Large intestine (tissue), 3 donors: ENCODE measurements at regions not wholly inside any gene's neighbourhood (a gene's known extent, or its start where the extent isn't known, plus 50 kb on each side); places are given as distances from the start of the nearest gene placed in this dataset.

ENCODE experiments used
- DNase-seq, 2 donors: peaks; one replicate each; pipeline versions ENCODE4 v3.0.0 to v3.0.0-alpha.2; 2013
- H3K27ac ChIP-seq: one replicate; pipeline ENCODE4 v1.5.1; 2013; ENCODE audit warnings: low read length
- H3K27me3 ChIP-seq: 2 replicates; pipeline ENCODE4 v1.6.1; 2013; ENCODE audit warnings: low read length; ENCODE audit not compliant: control insufficient read depth, insufficient read depth
- H3K36me3 ChIP-seq: 2 replicates; pipeline ENCODE4 v1.6.1; 2013; ENCODE audit warnings: low read length; ENCODE audit not compliant: control insufficient read depth, insufficient read depth
- H3K4me1 ChIP-seq: one replicate; pipeline ENCODE4 v1.6.1; 2013; ENCODE audit warnings: low read length; ENCODE audit not compliant: control insufficient read depth, insufficient read depth
- H3K4me3 ChIP-seq: one replicate; pipeline ENCODE4 v1.5.1; 2013; ENCODE audit warnings: low read length
- H3K9me3 ChIP-seq: one replicate; pipeline ENCODE4 v1.6.1; 2013; ENCODE audit warnings: mild to moderate bottlenecking, low read depth, low read length, moderate library complexity; ENCODE audit not compliant: control insufficient read depth
- WGBS: methylation state at CpG from one replicate; pipeline ENCODE4 v1.1.5; 2013; ENCODE audit warnings: low lambda C conversion rate; ENCODE audit not compliant: insufficient coverage; 5-methylcytosine and 5-hydroxymethylcytosine counted together

DNA sequence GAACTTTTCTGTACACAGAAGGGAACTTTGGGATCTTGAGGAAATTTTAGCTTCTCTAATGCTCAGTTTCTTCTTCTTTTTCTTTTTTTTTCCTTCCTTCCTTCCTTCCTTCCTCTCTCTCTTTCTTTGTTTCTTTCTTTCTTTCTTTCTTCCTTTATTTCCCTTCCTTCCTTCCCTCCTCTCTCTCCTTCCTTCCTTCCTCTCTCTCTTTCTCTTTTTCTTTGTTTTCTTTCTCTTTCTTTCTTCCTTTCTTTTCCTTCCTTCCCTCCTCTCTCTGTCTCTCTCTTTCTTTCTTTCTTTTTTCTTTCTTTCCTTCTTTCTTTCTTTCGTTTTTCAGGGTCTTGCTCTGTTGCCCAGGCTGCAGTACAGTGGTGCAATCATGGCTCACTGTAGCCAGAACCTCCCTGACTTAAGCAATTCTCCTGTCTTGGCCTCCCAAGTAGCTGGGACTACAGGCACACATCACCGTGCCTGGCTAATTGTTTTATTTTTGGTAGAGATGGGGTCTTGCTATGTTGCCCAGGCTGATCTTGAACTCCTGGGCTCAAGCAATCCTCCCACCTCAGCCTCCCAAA is 58.6 kb upstream of the SDK1 start:
- Histone ChIP-seq H3K4me1 (no peaks in the 10 kb centered on the region), H3K36me3 (no peaks in the 10 kb centered on the region), H3K9me3 (no peaks in the 10 kb centered on the region), H3K4me3 (no peak overlapping the region), H3K27me3 (no peaks in the 10 kb centered on the region), H3K27ac (no peak overlapping the region)
- 77% methylated on average over 1 of the region's 2 CpGs for WGBS
- DNase-seq = no peak

DNA sequence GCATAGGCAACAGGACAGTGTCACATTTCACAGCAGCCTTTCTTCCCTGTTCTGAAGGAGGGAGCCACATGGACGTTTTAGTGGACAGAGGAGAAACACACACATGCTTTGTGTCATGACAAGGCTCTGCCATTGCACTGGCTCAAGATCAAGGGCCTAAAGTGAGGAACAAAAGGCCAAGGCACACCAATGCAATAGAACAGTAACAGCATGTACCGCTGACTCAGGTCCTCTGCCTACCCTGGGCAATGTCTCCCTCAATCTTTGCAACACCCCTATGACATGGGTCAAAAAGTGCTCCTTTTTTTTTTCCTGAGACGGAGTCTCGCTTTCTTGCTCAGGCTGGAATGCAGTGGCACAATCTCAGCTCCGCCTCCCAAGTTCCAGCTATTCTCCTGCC is 57.8 kb upstream of the SDK1 start:
- Histone ChIP-seq H3K4me3 (no peak overlapping the region), H3K36me3 (no peaks in the 10 kb centered on the region), H3K9me3 (no peaks in the 10 kb centered on the region), H3K27me3 (no peaks in the 10 kb centered on the region), H3K27ac (no peak overlapping the region), H3K4me1 (no peaks in the 10 kb centered on the region)
- no CpG with 5 or more reads among the region's 5 CpGs for WGBS
- no peak for DNase-seq

DNA sequence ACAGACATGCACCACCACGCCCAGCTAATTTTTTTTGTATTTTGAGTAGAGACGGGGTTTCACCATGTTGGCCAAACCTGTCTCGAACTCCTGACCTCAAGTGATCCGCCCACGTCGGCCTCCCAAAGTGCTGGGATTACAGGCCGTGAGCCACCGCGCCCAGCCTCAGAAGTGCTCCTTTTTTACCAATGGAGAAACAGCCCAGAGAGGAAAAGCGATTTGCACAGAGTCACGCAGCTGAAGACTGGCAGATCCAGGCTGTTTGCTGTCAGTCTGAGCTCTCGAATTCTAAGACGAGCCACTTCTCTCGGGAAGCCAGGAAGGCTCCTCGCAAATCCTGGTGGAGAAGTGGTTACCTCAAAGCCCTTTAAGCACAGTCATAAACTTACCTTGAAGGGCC is 57.4 kb upstream of the SDK1 start:
- 50% methylated on average over 2 of the region's 15 CpGs for WGBS

DNA sequence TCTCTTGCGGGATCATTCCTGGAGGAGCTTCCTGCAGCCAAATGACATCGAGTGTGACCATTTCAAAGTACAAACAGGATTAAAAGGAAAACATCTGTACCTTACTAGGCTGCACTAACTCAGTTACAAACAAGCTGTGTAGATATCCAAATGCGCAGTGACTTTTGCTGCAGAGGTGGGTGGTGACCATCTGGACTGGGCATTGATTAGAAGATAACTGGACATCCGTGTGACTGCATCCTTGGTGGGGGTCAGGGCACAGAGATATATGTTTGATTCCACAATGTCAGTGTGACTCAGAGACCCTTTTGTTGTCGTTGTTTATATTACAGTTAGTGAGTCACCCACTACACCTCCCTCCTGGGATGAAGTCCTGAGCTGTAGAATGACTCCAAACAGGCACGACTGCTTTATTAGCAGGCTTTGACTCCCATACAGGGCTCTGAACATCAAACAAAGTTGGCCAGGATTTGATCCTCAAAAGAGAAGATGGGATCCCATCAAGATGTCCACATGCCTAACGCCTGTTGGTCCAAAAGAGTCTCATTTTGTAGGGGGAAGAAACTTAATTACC is 56.7 kb upstream of the SDK1 start:
- DNase-seq = no peak
- Histone ChIP-seq H3K9me3 (no peaks in the 10 kb centered on the region), H3K27ac (no peak overlapping the region), H3K27me3 (no peaks in the 10 kb centered on the region), H3K4me1 (no peaks in the 10 kb centered on the region), H3K4me3 (no peak overlapping the region), H3K36me3 (no peaks in the 10 kb centered on the region)
- no CpG with 5 or more reads among the region's 7 CpGs for WGBS

More for the DNA sequence above, 57.4 kb upstream of the SDK1 start:
- Histone ChIP-seq H3K36me3 (no peaks in the 10 kb centered on the region), H3K27me3 (no peaks in the 10 kb centered on the region), H3K4me3 (no peak overlapping the region), H3K27ac (no peak overlapping the region), H3K4me1 (no peaks in the 10 kb centered on the region), H3K9me3 (no peaks in the 10 kb centered on the region)
- DNase-seq = no peak

DNA sequence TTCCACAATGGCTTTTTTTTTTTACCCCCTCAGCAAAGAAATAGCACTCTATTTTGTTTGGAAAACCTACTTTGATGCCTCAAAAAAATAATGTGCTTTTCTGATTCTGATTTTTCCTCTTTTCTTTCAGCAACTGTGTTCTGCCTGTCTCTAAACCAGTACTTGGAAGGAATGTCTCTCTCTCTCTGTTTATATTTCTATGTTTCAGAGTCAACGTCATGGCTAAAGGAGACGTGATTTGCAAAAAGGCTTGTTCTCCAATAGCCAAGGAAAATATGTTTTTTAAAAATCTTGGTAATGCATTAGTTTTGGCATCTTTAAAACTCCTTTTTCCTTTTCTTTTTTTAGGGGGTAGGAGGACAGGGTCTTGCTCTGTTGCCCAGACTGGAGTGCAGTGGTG is 56.0 kb upstream of the SDK1 start:
- Histone ChIP-seq H3K9me3 (no peaks in the 10 kb centered on the region), H3K27me3 (no peaks in the 10 kb centered on the region), H3K27ac (no peak overlapping the region), H3K36me3 (no peaks in the 10 kb centered on the region), H3K4me1 (no peaks in the 10 kb centered on the region), H3K4me3 (no peak overlapping the region)
- DNase-seq = no peak
- WGBS = 80% methylated on average over 1 of the region's 2 CpGs

DNA sequence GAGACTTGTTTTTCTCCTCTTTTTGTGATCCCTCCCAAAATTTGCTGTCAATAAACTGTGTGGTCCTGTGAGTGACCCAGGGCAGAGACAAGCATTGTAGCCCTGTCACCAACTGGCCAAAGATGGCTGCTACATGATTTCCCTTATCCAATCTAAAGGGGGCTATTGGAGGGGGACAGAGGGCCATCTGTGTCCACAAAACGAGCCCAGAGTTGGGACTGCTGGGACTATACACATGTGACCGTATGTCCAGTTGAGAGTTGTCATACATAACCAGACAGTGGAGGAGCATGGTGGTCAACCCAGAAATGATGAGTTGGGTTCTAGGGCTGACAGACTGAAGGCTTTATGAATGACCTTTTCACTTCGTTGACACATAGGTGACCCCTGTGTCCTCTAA is 55.3 kb upstream of the SDK1 start:
- no peaks in the 10 kb centered on the region for H3K9me3 ChIP-seq
- DNase-seq = no peak
- no peaks in the 10 kb centered on the region for H3K27me3 ChIP-seq
- no peaks in the 10 kb centered on the region for H3K36me3 ChIP-seq
- no peak overlapping the region for H3K4me3 ChIP-seq
- H3K4me1 ChIP-seq = no peaks in the 10 kb centered on the region
- no CpG with 5 or more reads among the region's 3 CpGs for WGBS
- no peak overlapping the region for H3K27ac ChIP-seq

DNA sequence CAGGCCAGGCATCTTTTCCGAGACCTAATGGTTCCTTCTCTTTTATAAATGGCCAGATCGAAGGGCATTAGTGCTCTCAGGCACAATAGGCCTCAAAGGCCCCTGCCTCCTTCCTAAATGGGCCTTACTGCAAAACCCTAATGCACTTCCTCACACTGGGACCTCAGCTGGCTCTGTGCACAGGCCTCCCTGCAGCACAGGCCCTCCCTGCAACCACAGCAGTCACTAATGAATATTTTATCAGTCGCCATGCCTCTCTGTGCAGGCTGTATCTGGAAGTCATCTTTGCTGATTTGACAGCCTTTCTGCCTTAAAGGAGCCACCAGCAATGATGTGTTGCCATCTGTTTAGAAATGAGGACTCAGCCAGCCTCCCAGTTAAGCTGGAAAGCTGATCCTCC is 54.9 kb upstream of the SDK1 start:
- H3K27me3 ChIP-seq = no peaks in the 10 kb centered on the region
- DNase-seq = no peak
- no CpG with 5 or more reads among the region's 3 CpGs for WGBS
- H3K9me3 ChIP-seq = no peaks in the 10 kb centered on the region
- H3K4me3 ChIP-seq = no peak overlapping the region
- no peaks in the 10 kb centered on the region for H3K4me1 ChIP-seq
- no peaks in the 10 kb centered on the region for H3K36me3 ChIP-seq
- H3K27ac ChIP-seq = no peak overlapping the region

DNA sequence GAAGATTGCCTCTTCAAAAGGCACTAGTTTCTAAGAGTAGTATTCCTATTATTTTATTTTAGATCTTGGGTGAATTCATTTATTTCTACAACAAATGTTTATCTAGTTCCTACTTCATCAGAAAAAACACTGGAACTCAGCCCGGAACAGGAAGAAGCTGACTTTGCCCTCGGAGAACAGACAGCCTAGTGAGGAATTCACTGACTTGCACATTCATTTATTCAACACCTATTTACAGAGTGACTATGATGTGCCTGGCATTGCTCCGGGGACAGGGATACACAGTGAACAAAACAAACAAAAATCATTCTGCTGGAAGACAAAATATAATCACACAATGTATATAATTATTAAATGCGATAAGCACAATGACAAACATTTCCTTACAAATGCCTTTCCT is 54.4 kb upstream of the SDK1 start:
- no peaks in the 10 kb centered on the region for H3K27me3 ChIP-seq
- no peaks in the 10 kb centered on the region for H3K36me3 ChIP-seq
- H3K4me3 ChIP-seq = no peak overlapping the region
- H3K4me1 ChIP-seq = no peaks in the 10 kb centered on the region
- no peaks in the 10 kb centered on the region for H3K9me3 ChIP-seq
- no peak for DNase-seq
- WGBS = 86% methylated on average over 1 of the region's 4 CpGs
- no peak overlapping the region for H3K27ac ChIP-seq

DNA sequence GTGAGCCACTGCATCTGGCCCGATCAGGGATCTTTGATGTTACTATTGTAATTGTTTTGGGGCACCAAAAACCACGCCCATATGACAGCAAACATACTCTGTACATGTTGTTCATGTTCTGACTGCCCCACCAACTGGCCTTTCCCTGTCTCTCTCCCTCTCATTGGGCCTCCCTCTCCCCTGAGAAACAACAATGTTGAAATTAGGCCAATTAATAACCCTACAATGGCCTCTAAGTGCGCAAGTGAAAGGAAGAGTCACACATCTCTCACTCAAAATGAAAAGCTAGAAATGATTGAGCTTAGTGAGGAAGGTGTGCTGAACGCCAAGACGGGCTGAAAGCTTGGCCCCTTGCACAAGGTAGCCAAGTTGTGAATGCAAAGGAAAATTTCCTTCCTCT is 50.3 kb upstream of the SDK1 start:
- Histone ChIP-seq H3K4me1 (no peaks in the 10 kb centered on the region), H3K27ac (no peak overlapping the region), H3K4me3 (no peak overlapping the region), H3K27me3 (no peaks in the 10 kb centered on the region), H3K9me3 (no peaks in the 10 kb centered on the region), H3K36me3 (no peaks in the 10 kb centered on the region)
- DNase-seq = no peak
- no CpG with 5 or more reads among the region's 5 CpGs for WGBS
